Astrocyte (in vitro differentiated cells and primary cell): ENCODE measurements at regions not wholly inside any gene's neighbourhood (a gene's known extent, or its start where the extent isn't known, plus 50 kb on each side); places are given as distances from the start of the nearest gene placed in this dataset.

Source experiments
- DNase-seq: peaks from one replicate; pipeline ENCODE4 v3.0.0-alpha.2; 2010; ENCODE audit warnings: low read depth
- FAIRE-seq: peaks from 2 replicates; lab custom pipeline; 2011; peaks lifted over from hg19 to GRCh38; lab: Jason Lieb, UNC
- H2AFZ ChIP-seq: 2 replicates; pipeline ENCODE4 v1.6.0; 2012; ENCODE audit warnings: low read depth, low read length, inconsistent platforms
- H3K27ac ChIP-seq: 2 replicates; pipeline ENCODE4 v1.5.1; 2011; ENCODE audit warnings: low read depth, low read length, inconsistent platforms
- H3K27me3 ChIP-seq: 2 replicates; pipeline ENCODE4 v1.6.0; 2011; ENCODE audit warnings: low read length, inconsistent platforms; ENCODE audit not compliant: insufficient read depth
- H3K36me3 ChIP-seq: 2 replicates; pipeline ENCODE4 v1.5.1; 2011; ENCODE audit warnings: low read length, inconsistent platforms; ENCODE audit not compliant: insufficient read depth
- H3K4me1 ChIP-seq: 2 replicates; pipeline ENCODE4 v1.5.1; 2011; ENCODE audit warnings: low read length, inconsistent platforms; ENCODE audit not compliant: insufficient read depth
- H3K4me2 ChIP-seq: 2 replicates; pipeline ENCODE4 v1.6.0; 2012; ENCODE audit warnings: low read length, inconsistent platforms
- H3K4me3 ChIP-seq: 2 replicates; pipeline ENCODE4 v1.5.1; 2011; ENCODE audit warnings: low read depth, mild to moderate bottlenecking, low read length, inconsistent platforms; ENCODE audit not compliant: insufficient read depth
- H3K79me2 ChIP-seq: 2 replicates; pipeline ENCODE4 v1.6.0; 2012; ENCODE audit warnings: mild to moderate bottlenecking, low read length, inconsistent platforms; ENCODE audit not compliant: insufficient read depth
- H3K9ac ChIP-seq: 2 replicates; pipeline ENCODE4 v1.6.0; 2012; ENCODE audit warnings: mild to moderate bottlenecking, low read length, inconsistent platforms
- H3K9me3 ChIP-seq: 2 replicates; pipeline ENCODE4 v1.5.1; 2012; ENCODE audit warnings: low read depth, mild to moderate bottlenecking, low read length, inconsistent platforms; ENCODE audit not compliant: insufficient read depth
- H4K20me1 ChIP-seq: 2 replicates; pipeline ENCODE4 v1.6.0; 2012; ENCODE audit warnings: low read length, inconsistent platforms; ENCODE audit not compliant: insufficient read depth
- H3K27ac Mint-ChIP-seq: one replicate; pipeline ENCODE4 v1.8.0; 2021; ENCODE audit warnings: mild to moderate bottlenecking, mixed read lengths; ENCODE audit not compliant: unreplicated experiment
- H3K27me3 Mint-ChIP-seq: one replicate; pipeline ENCODE4 v1.8.0; 2021; ENCODE audit warnings: low read depth, mixed read lengths; ENCODE audit not compliant: unreplicated experiment
- H3K36me3 Mint-ChIP-seq: one replicate; pipeline ENCODE4 v1.8.0; 2021; ENCODE audit warnings: low read depth, mixed read lengths; ENCODE audit not compliant: unreplicated experiment
- H3K4me1 Mint-ChIP-seq: one replicate; pipeline ENCODE4 v1.8.0; 2021; ENCODE audit warnings: low read depth, mixed read lengths; ENCODE audit not compliant: unreplicated experiment
- H3K4me3 Mint-ChIP-seq: one replicate; pipeline ENCODE4 v1.8.0; 2021; ENCODE audit warnings: mild to moderate bottlenecking, moderate library complexity, mixed read lengths; ENCODE audit not compliant: unreplicated experiment
- H3K9me3 Mint-ChIP-seq: one replicate; pipeline ENCODE4 v1.8.0; 2021; ENCODE audit warnings: mild to moderate bottlenecking, mixed read lengths; ENCODE audit not compliant: unreplicated experiment
- CTCF ChIP-seq: IDR thresholded peaks from 2 replicates; pipeline ENCODE4 v1.5.1; 2011; ENCODE audit warnings: low read depth, mild to moderate bottlenecking, inconsistent platforms, low read length, moderate library complexity; ENCODE audit not compliant: insufficient read depth
- EZH2 ChIP-seq: IDR thresholded peaks from 2 replicates; pipeline ENCODE4 v1.6.1; 2012; ENCODE audit warnings: mild to moderate bottlenecking, low read length, inconsistent platforms; ENCODE audit not compliant: insufficient read depth

GRCh38 chr22:47921906-47922305 lies 1159.5 kb downstream of the TBC1D22A start:
- H3K4me3 Mint-ChIP-seq: no peak overlapping the region
- H2AFZ ChIP-seq: no peak overlapping the region
- no peak overlapping the region for H3K27ac Mint-ChIP-seq
- H3K9me3 ChIP-seq: peaks cover 14% of the 10 kb centered on the region
- H3K9ac ChIP-seq: no peak overlapping the region
- TF ChIP-seq EZH2: no peak
- no peak for TF ChIP-seq CTCF
- no peaks in the 10 kb centered on the region for H3K36me3 Mint-ChIP-seq
- H3K27me3 ChIP-seq: no peaks in the 10 kb centered on the region
- H3K4me1 Mint-ChIP-seq: no peaks in the 10 kb centered on the region
- no peaks in the 10 kb centered on the region for H3K4me1 ChIP-seq
- H3K4me2 ChIP-seq: no peak overlapping the region
- H3K4me3 ChIP-seq: no peak overlapping the region
- no peaks in the 10 kb centered on the region for H4K20me1 ChIP-seq
- H3K36me3 ChIP-seq: no peaks in the 10 kb centered on the region
- H3K27me3 Mint-ChIP-seq: peaks cover 25% of the 10 kb centered on the region
- FAIRE-seq (no peak), DNase-seq (no peak)
- H3K79me2 ChIP-seq: no peaks in the 10 kb centered on the region
- no peak overlapping the region for H3K27ac ChIP-seq
- peaks cover 21% of the 10 kb centered on the region for H3K9me3 Mint-ChIP-seq

GRCh38 chr22:47920380-47920959 lies 1158.0 kb downstream of the TBC1D22A start:
- no peak overlapping the region for H3K4me3 Mint-ChIP-seq
- no peaks in the 10 kb centered on the region for H3K27me3 ChIP-seq
- no peak overlapping the region for H3K4me3 ChIP-seq
- H3K27ac Mint-ChIP-seq: no peak overlapping the region
- peaks cover 14% of the 10 kb centered on the region for H3K9me3 ChIP-seq
- no peak overlapping the region for H2AFZ ChIP-seq
- H3K4me1 Mint-ChIP-seq: no peaks in the 10 kb centered on the region
- no peak overlapping the region for H3K9ac ChIP-seq
- H3K36me3 Mint-ChIP-seq: no peaks in the 10 kb centered on the region
- no peak overlapping the region for H3K27ac ChIP-seq
- no peak for DNase-seq
- no peaks in the 10 kb centered on the region for H3K4me1 ChIP-seq
- TF ChIP-seq CTCF (no peak), EZH2 (no peak)
- H3K4me2 ChIP-seq: no peak overlapping the region
- H3K36me3 ChIP-seq: no peaks in the 10 kb centered on the region
- H3K9me3 Mint-ChIP-seq: peaks cover 21% of the 10 kb centered on the region
- FAIRE-seq: no peak
- H4K20me1 ChIP-seq: no peaks in the 10 kb centered on the region
- peaks cover 28% of the 10 kb centered on the region for H3K27me3 Mint-ChIP-seq
- H3K79me2 ChIP-seq: no peaks in the 10 kb centered on the region

GRCh38 chr22:47919893-47920292 lies 1157.4 kb downstream of the TBC1D22A start:
- H3K4me3 ChIP-seq: no peak overlapping the region
- Mint-ChIP-seq H3K27ac (no peak overlapping the region), H3K9me3 (peaks cover 18% of the 10 kb centered on the region), H3K4me3 (no peak overlapping the region), H3K4me1 (no peaks in the 10 kb centered on the region), H3K27me3 (peaks cover 24% of the 10 kb centered on the region), H3K36me3 (no peaks in the 10 kb centered on the region)
- H3K4me2 ChIP-seq: no peak overlapping the region
- H3K27ac ChIP-seq: no peak overlapping the region
- DNase-seq: no peak
- no peak overlapping the region for H2AFZ ChIP-seq
- H3K36me3 ChIP-seq: no peaks in the 10 kb centered on the region
- H3K9ac ChIP-seq: no peak overlapping the region
- no peaks in the 10 kb centered on the region for H3K27me3 ChIP-seq
- no peaks in the 10 kb centered on the region for H3K79me2 ChIP-seq
- no peak for FAIRE-seq
- peaks cover 10% of the 10 kb centered on the region for H3K9me3 ChIP-seq
- H4K20me1 ChIP-seq: no peaks in the 10 kb centered on the region
- no peaks in the 10 kb centered on the region for H3K4me1 ChIP-seq
- TF ChIP-seq CTCF (no peak), EZH2 (no peak)
